NCI-H1694 (cell line): ENCODE measurements at regions not wholly inside any gene's neighbourhood (a gene's known extent, or its start where the extent isn't known, plus 50 kb on each side); places are given as distances from the start of the nearest gene placed in this dataset.
"Not testable (repeated sequence)": the region's sequence is repeated elsewhere in the genome, so short reads cannot be mapped to it uniquely, and the experiment has no call there.

ENCODE experiments used
- DNase-seq: peaks from one replicate; lab custom pipeline; 2025; lab: John Stamatoyannopoulos, UW

GRCh38 chr5:67548520-67549295, 352.1 kb upstream of the CD180 start:
- no peak for DNase-seq

GRCh38 chr5:67547682-67548081, 351.1 kb upstream of the CD180 start:
- no peak for DNase-seq

- not testable (repeated sequence) for DNase-seq
Measured at GRCh38 chr5:67544942-67545341, 348.3 kb upstream of the CD180 start.

- DNase-seq: no peak
Measured at GRCh38 chr5:67543720-67544270, 347.2 kb upstream of the CD180 start.

- DNase-seq: no peak
Measured at GRCh38 chr5:67542479-67542878, 345.9 kb upstream of the CD180 start.

- DNase-seq: no peak
Measured at GRCh38 chr5:67541875-67542274, 345.3 kb upstream of the CD180 start.

- no peak for DNase-seq
Measured at GRCh38 chr5:67538855-67539506, 342.4 kb upstream of the CD180 start.

GRCh38 chr5:67537439-67538148, 341.0 kb upstream of the CD180 start:
- DNase-seq: no peak

- no peak for DNase-seq
Measured at GRCh38 chr5:67536866-67537265, 340.3 kb upstream of the CD180 start.

- peak; percentile 65 for DNase-seq
Measured at GRCh38 chr5:67530609-67531255, 334.1 kb upstream of the CD180 start.

GRCh38 chr5:67528953-67529352, 332.4 kb upstream of the CD180 start:
- no peak for DNase-seq

- DNase-seq: no peak
Measured at GRCh38 chr5:67526793-67527192, 330.2 kb upstream of the CD180 start.

- DNase-seq: peak; percentile 89
Measured at GRCh38 chr5:67520161-67520908, 323.7 kb upstream of the CD180 start.

- DNase-seq: no peak
Measured at GRCh38 chr5:67518227-67518626, 321.6 kb upstream of the CD180 start.

- DNase-seq: no peak
Measured at GRCh38 chr5:67516948-67517565, 320.5 kb upstream of the CD180 start.

- DNase-seq: no peak
Measured at GRCh38 chr5:67515762-67516161, 319.2 kb upstream of the CD180 start.

- no peak for DNase-seq
Measured at GRCh38 chr5:67515020-67515689, 318.6 kb upstream of the CD180 start.

- no peak for DNase-seq
Measured at GRCh38 chr5:67512758-67513157, 316.2 kb upstream of the CD180 start.

- DNase-seq: peak; percentile 28
Measured at GRCh38 chr5:67511911-67512310, 315.3 kb upstream of the CD180 start.

GRCh38 chr5:67510204-67510603, 313.6 kb upstream of the CD180 start:
- no peak for DNase-seq
